GM19468 (cell line): ENCODE measurements at regions not wholly inside any gene's neighbourhood (a gene's known extent, or its start where the extent isn't known, plus 50 kb on each side); places are given as distances from the start of the nearest gene placed in this dataset.

Experiments
- ATAC-seq: cut with Tn5 transposase; IDR thresholded peaks from one replicate; pipeline ENCODE4 v1.9.1; 2021; ENCODE audit warnings: mild to moderate bottlenecking, moderate library complexity, moderate number of reproducible peaks; ENCODE audit not compliant: unreplicated experiment; ENCODE audit errors: extremely low read depth

GRCh38 chr5:71938895-71939294, 168.4 kb upstream of the MAP1B start:
- no peak for ATAC-seq

- ATAC-seq = no peak
These were observed 167.6 kb upstream of the MAP1B start for GRCh38 chr5:71939452-71940230.

GRCh38 chr5:71943874-71944273, 163.4 kb upstream of the MAP1B start:
- no peak for ATAC-seq

GRCh38 chr5:71945436-71945835, 161.8 kb upstream of the MAP1B start:
- no peak for ATAC-seq

- no peak for ATAC-seq
These were observed 160.8 kb upstream of the MAP1B start for GRCh38 chr5:71946343-71947030.

GRCh38 chr5:71948206-71948605, 159.1 kb upstream of the MAP1B start:
- ATAC-seq = no peak

GRCh38 chr5:71949772-71950171, 157.5 kb upstream of the MAP1B start:
- ATAC-seq = no peak

GRCh38 chr5:71953866-71954265, 153.4 kb upstream of the MAP1B start:
- ATAC-seq = no peak

GRCh38 chr5:71954329-71954728, 152.9 kb upstream of the MAP1B start:
- no peak for ATAC-seq

- ATAC-seq = no peak
These were observed 151.6 kb upstream of the MAP1B start for GRCh38 chr5:71955723-71956122.

- no peak for ATAC-seq
These were observed 149.9 kb upstream of the MAP1B start for GRCh38 chr5:71957292-71957898.

GRCh38 chr5:71960195-71960594, 147.1 kb upstream of the MAP1B start:
- ATAC-seq = no peak

- ATAC-seq = no peak
These were observed 145.5 kb upstream of the MAP1B start for GRCh38 chr5:71961786-71962185.

GRCh38 chr5:71969460-71969859, 137.8 kb upstream of the MAP1B start:
- no peak for ATAC-seq

GRCh38 chr5:71971862-71972261, 135.4 kb upstream of the MAP1B start:
- no peak for ATAC-seq

GRCh38 chr5:71972777-71973473, 134.3 kb upstream of the MAP1B start:
- ATAC-seq = no peak

GRCh38 chr5:71973563-71973962, 133.7 kb upstream of the MAP1B start:
- ATAC-seq = no peak

GRCh38 chr5:71974165-71974564, 133.1 kb upstream of the MAP1B start:
- ATAC-seq = no peak

- no peak for ATAC-seq
These were observed 132.7 kb upstream of the MAP1B start for GRCh38 chr5:71974622-71975021.

- no peak for ATAC-seq
These were observed 130.8 kb upstream of the MAP1B start for GRCh38 chr5:71976449-71976848.

GRCh38 chr5:71977311-71977710, 130.0 kb upstream of the MAP1B start:
- no peak for ATAC-seq
